ENCODE measurements at regions not wholly inside any gene's neighbourhood (a gene's known extent, or its start where the extent isn't known, plus 50 kb on each side); places are given as distances from the start of the nearest gene placed in this dataset.

- DNase-seq = no peak
- H3K27ac ChIP-seq (ENCODE audit: low read length) = no peak overlapping the region
These were observed 1369.8 kb upstream of the CDH9 start for GRCh38 chr5:28408186-28408585.

DNA sequence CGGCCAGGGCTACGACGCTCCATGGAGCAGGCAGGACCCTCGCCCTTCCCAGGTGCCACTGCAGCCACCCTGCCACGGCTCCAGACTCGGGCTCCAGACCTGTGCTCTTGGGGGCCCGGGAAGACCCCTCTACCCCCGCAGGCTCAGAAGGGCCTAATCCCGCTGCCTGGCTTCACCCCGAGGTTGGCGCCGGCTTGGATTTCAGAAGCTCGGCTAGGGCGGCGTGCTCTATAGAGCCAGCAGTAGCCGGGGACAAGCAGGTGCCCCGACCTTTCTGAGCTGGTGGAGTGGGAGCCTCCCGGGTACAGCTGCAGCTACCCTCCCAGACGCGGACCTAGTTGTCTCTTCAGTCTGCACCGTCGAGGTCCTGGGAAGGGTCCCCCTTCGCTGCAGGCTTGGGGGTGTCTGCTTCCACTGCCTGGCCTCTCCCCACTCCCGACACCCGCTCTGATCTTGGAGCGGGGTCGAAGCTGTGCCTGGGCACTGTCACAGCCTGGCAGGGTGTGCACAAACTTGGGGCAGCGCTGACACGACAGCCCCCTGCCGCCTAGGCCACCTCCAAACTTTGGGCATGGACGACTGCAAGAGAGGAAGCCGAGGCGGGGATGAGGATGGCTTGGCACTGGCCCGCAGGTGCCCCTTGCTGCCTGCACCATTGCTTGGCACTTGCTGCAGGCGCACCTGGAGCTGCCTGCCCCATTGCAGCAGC, 1366.1 kb upstream of the CDH9 start:
- no peak for ATAC-seq (ENCODE audit: insufficient read depth, low read depth)

More at GRCh38 chr5:28408186-28408585, 1369.8 kb upstream of the CDH9 start:
- Histone ChIP-seq H3K4me2 (ENCODE audit: insufficient read depth, low read length) (no peak overlapping the region), H3K9me3 (ENCODE audit: insufficient read depth, low read length, severe bottlenecking) (no peaks in the 10 kb centered on the region), H3K36me3 (ENCODE audit: insufficient read depth, low read length) (no peaks in the 10 kb centered on the region), H4K20me1 (ENCODE audit: insufficient read depth, low read length) (no peaks in the 10 kb centered on the region), H3K4me1 (ENCODE audit: insufficient read depth, low read length) (no peaks in the 10 kb centered on the region), H3K79me2 (ENCODE audit: insufficient read depth, low read length) (no peaks in the 10 kb centered on the region), H2AFZ (ENCODE audit: low read depth, low read length) (no peak overlapping the region), H3K27me3 (ENCODE audit: insufficient read depth, low read length, poor library complexity) (no peaks in the 10 kb centered on the region), H3K9ac (ENCODE audit: low read depth, low read length) (no peak overlapping the region), H3K4me3 (ENCODE audit: low read depth in 1 of 2, low read length in 2 of 2) (no peak overlapping the region)
- TF ChIP-seq EZH2 (IDR thresholded peaks at IDR 0.05; ENCODE audit: borderline replicate concordance, low read depth, low read length, severe bottlenecking) = no peak
- TF ChIP-seq, protein P1, sequence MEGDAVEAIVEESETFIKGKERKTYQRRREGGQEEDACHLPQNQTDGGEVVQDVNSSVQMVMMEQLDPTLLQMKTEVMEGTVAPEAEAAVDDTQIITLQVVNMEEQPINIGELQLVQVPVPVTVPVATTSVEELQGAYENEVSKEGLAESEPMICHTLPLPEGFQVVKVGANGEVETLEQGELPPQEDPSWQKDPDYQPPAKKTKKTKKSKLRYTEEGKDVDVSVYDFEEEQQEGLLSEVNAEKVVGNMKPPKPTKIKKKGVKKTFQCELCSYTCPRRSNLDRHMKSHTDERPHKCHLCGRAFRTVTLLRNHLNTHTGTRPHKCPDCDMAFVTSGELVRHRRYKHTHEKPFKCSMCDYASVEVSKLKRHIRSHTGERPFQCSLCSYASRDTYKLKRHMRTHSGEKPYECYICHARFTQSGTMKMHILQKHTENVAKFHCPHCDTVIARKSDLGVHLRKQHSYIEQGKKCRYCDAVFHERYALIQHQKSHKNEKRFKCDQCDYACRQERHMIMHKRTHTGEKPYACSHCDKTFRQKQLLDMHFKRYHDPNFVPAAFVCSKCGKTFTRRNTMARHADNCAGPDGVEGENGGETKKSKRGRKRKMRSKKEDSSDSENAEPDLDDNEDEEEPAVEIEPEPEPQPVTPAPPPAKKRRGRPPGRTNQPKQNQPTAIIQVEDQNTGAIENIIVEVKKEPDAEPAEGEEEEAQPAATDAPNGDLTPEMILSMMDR (IDR thresholded peaks at IDR 0.05; ENCODE audit: borderline replicate concordance, extremely low read depth, low read length, poor library complexity, severe bottlenecking) = no peak
- no peak for ATAC-seq (ENCODE audit: insufficient read depth, low read depth)

DNA sequence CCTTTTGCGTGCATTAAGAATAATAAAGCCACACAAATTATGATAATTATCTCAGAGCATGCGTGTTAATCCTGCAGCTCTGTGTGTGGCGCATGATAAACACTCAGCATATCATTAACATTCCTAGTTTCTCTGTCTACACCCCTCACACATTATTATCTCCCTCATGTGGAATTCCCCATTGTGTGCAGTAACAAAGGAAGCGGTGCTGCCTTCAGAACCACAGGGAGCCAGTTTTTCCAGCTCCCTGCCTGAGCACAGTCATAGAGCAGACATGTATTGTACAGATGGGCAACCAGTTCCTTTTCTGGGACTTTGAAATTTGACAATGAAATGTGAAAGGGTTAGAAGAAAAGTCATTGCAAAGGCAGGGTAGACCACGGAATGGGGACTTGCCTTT, 1365.5 kb upstream of the CDH9 start:
- Histone ChIP-seq H3K4me1 (ENCODE audit: insufficient read depth, low read length) (no peaks in the 10 kb centered on the region), H3K79me2 (ENCODE audit: insufficient read depth, low read length) (no peaks in the 10 kb centered on the region), H2AFZ (ENCODE audit: low read depth, low read length) (no peak overlapping the region; the same call in 1 of the 2 replicates), H3K27me3 (ENCODE audit: insufficient read depth, low read length, poor library complexity) (no peaks in the 10 kb centered on the region), H3K36me3 (ENCODE audit: insufficient read depth, low read length) (no peaks in the 10 kb centered on the region), H3K4me3 (ENCODE audit: low read depth in 1 of 2, low read length in 2 of 2) (no peak overlapping the region), H3K9me3 (ENCODE audit: insufficient read depth, low read length, severe bottlenecking) (no peaks in the 10 kb centered on the region), H3K27ac (ENCODE audit: low read length) (no peak overlapping the region), H3K9ac (ENCODE audit: low read depth, low read length) (no peak overlapping the region), H4K20me1 (ENCODE audit: insufficient read depth, low read length) (no peaks in the 10 kb centered on the region), H3K4me2 (ENCODE audit: insufficient read depth, low read length) (no peak overlapping the region)
- no peak for ATAC-seq (ENCODE audit: insufficient read depth, low read depth)
- TF ChIP-seq, protein P1 (IDR thresholded peaks at IDR 0.05; ENCODE audit: borderline replicate concordance, extremely low read depth, low read length, poor library complexity, severe bottlenecking) = no peak
- DNase-seq = no peak

More for the DNA sequence above, 1366.1 kb upstream of the CDH9 start:
- H3K9ac ChIP-seq (ENCODE audit: low read depth, low read length) = no peak overlapping the region
- no peaks in the 10 kb centered on the region for H4K20me1 ChIP-seq (ENCODE audit: insufficient read depth, low read length)
- H3K4me1 ChIP-seq (ENCODE audit: insufficient read depth, low read length) = no peaks in the 10 kb centered on the region
- no peak overlapping the region for H3K4me2 ChIP-seq (ENCODE audit: insufficient read depth, low read length)
- no peaks in the 10 kb centered on the region for H3K36me3 ChIP-seq (ENCODE audit: insufficient read depth, low read length)
- no peaks in the 10 kb centered on the region for H3K27me3 ChIP-seq (ENCODE audit: insufficient read depth, low read length, poor library complexity)
- no peaks in the 10 kb centered on the region for H3K79me2 ChIP-seq (ENCODE audit: insufficient read depth, low read length)
- no peak overlapping the region for H3K4me3 ChIP-seq (ENCODE audit: low read depth in 1 of 2, low read length in 2 of 2)
- no peak overlapping the region for H3K27ac ChIP-seq (ENCODE audit: low read length)
- no peak overlapping the region for H2AFZ ChIP-seq (ENCODE audit: low read depth, low read length)
- H3K9me3 ChIP-seq (ENCODE audit: insufficient read depth, low read length, severe bottlenecking) = no peaks in the 10 kb centered on the region
- TF ChIP-seq, protein P1 (IDR thresholded peaks at IDR 0.05; ENCODE audit: borderline replicate concordance, extremely low read depth, low read length, poor library complexity, severe bottlenecking) = no peak
- TF ChIP-seq EZH2 (IDR thresholded peaks at IDR 0.05; ENCODE audit: borderline replicate concordance, low read depth, low read length, severe bottlenecking) = no peak
- DNase-seq = no peak

Measured in DND-41 (cell line).